ENCODE measurements at regions not wholly inside any gene's neighbourhood (a gene's known extent, or its start where the extent isn't known, plus 50 kb on each side); places are given as distances from the start of the nearest gene placed in this dataset.

DNA sequence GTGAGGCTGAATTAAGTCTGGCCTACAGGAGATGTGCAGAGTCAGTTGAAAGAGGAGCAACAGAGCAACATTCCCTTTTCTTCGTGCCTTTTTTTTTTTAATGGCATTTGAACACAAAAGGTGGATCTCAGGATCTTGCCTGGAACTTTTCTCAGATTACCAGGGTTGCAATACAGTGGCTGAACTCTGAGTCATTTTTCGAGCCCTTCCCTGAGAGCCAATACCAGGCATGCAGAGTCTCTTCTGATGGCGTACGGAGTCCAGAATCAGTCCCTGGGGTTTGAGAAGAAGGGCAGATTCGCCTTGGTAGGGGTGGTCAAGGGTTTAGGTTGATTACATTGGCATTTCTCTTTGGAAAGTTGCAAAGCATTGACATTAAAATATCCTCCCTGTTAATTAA, 271.5 kb downstream of the GAS1 start:
- Histone ChIP-seq H3K4me2 (replicated peaks; ENCODE audit: extremely low read depth, low read length, poor library complexity, severe bottlenecking) (no peak overlapping the region), H3K4me1 (ENCODE audit: control insufficient read depth in 1 of 2, insufficient read depth in 2 of 2, low read length in 2 of 2) (no peaks in the 10 kb centered on the region), H3K36me3 (replicated peaks in 1 of 2; ENCODE audit: control insufficient read depth in 1 of 2, insufficient read depth in 2 of 2, low read length in 2 of 2) (no peaks in the 10 kb centered on the region), H3K4me3 (replicated peaks in 1 of 3; ENCODE audit: low read depth in 2 of 3, low read length in 3 of 3) (no peak overlapping the region), H2AFZ (ENCODE audit: insufficient read depth, low read depth, low read length, poor library complexity, severe bottlenecking) (no peak overlapping the region), H3K9me3 (replicated peaks in 1 of 2; ENCODE audit: control insufficient read depth in 1 of 2, insufficient read depth in 1 of 2, low read length in 2 of 2) (no peaks in the 10 kb centered on the region), H3K9ac (ENCODE audit: insufficient read depth, low read length, poor library complexity, severe bottlenecking) (no peak overlapping the region), H3K27me3 (ENCODE audit: control insufficient read depth in 2 of 2, insufficient read depth in 2 of 2, low read length in 2 of 2) (no peaks in the 10 kb centered on the region), H3K79me2 (ENCODE audit: insufficient read depth, low read length) (no peaks in the 10 kb centered on the region), H4K20me1 (ENCODE audit: insufficient read depth, low read length) (no peaks in the 10 kb centered on the region), H3K27ac (ENCODE audit: low read depth in 1 of 2, low read length in 2 of 2) (no peak overlapping the region)
- no peak overlapping the region for H3K27ac Mint-ChIP-seq
- no peaks in the 10 kb centered on the region for H3K36me3 Mint-ChIP-seq
- H3K9me3 Mint-ChIP-seq, result peaks cover 0 to 11% (median 6%) of the 10 kb centered on the region in 7 donors
- peak overlapping the region in 1 of 2 donors; percentile 29 for H3K4me3 Mint-ChIP-seq
- H3K4me1 Mint-ChIP-seq, result no peaks in the 10 kb centered on the region
- H3K27me3 Mint-ChIP-seq (ENCODE audit: low read depth in 3 of 3), result peaks cover 0 to 2% (median 0%) of the 10 kb centered on the region in 3 donors
- no peak for DNase-seq
- TF ChIP-seq, protein P1, sequence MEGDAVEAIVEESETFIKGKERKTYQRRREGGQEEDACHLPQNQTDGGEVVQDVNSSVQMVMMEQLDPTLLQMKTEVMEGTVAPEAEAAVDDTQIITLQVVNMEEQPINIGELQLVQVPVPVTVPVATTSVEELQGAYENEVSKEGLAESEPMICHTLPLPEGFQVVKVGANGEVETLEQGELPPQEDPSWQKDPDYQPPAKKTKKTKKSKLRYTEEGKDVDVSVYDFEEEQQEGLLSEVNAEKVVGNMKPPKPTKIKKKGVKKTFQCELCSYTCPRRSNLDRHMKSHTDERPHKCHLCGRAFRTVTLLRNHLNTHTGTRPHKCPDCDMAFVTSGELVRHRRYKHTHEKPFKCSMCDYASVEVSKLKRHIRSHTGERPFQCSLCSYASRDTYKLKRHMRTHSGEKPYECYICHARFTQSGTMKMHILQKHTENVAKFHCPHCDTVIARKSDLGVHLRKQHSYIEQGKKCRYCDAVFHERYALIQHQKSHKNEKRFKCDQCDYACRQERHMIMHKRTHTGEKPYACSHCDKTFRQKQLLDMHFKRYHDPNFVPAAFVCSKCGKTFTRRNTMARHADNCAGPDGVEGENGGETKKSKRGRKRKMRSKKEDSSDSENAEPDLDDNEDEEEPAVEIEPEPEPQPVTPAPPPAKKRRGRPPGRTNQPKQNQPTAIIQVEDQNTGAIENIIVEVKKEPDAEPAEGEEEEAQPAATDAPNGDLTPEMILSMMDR (IDR thresholded peaks at IDR 0.05), result no peak
- intact Hi-C loops (cut with micrococcal nuclease), result no loop called here
- WGBS (ENCODE audit: insufficient coverage), result 83% methylated on average over 4 of the region's 5 CpGs

DNA sequence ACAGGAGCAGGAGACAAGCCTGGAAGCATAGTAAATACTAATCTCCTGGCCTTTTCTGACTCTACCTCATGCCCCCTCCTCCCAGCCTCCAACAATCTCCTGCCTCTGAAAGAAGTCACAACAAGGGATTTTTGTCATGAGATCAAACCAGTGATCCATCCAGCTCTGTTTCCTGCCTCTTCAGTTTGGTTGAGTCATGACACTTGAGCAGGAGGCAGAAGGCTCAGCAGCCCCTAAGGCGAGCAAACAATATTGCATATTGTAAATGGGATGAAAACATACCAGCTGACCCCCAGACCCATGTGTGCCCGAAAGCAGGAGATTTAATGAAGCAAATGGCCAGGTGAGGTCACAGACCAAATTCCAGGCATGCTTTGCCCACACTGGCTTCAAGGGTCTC, 272.8 kb downstream of the GAS1 start:
- H3K27me3 Mint-ChIP-seq (ENCODE audit: low read depth in 3 of 3), result peaks cover 0 to 3% (median 0%) of the 10 kb centered on the region in 3 donors
- no peak overlapping the region for H3K9ac ChIP-seq (ENCODE audit: insufficient read depth, low read length, poor library complexity, severe bottlenecking)
- no peak overlapping the region for H3K4me3 Mint-ChIP-seq
- no peaks in the 10 kb centered on the region for H3K4me1 ChIP-seq (ENCODE audit: control insufficient read depth in 1 of 2, insufficient read depth in 2 of 2, low read length in 2 of 2)
- no peaks in the 10 kb centered on the region for H3K36me3 Mint-ChIP-seq
- peaks cover 3 to 17% (median 10%) of the 10 kb centered on the region in 7 donors for H3K9me3 Mint-ChIP-seq
- H3K4me3 ChIP-seq (replicated peaks in 1 of 3; ENCODE audit: low read depth in 2 of 3, low read length in 3 of 3), result no peak overlapping the region
- no peak overlapping the region for H3K27ac Mint-ChIP-seq
- no peak overlapping the region for H3K4me2 ChIP-seq (replicated peaks; ENCODE audit: extremely low read depth, low read length, poor library complexity, severe bottlenecking)
- H3K27me3 ChIP-seq (ENCODE audit: control insufficient read depth in 2 of 2, insufficient read depth in 2 of 2, low read length in 2 of 2), result no peaks in the 10 kb centered on the region
- no peak overlapping the region for H3K27ac ChIP-seq (ENCODE audit: low read depth in 1 of 2, low read length in 2 of 2)
- no peaks in the 10 kb centered on the region for H3K36me3 ChIP-seq (replicated peaks in 1 of 2; ENCODE audit: control insufficient read depth in 1 of 2, insufficient read depth in 2 of 2, low read length in 2 of 2)
- no peaks in the 10 kb centered on the region for H4K20me1 ChIP-seq (ENCODE audit: insufficient read depth, low read length)
- 83% methylated on average over 2 of the region's 2 CpGs for WGBS (ENCODE audit: insufficient coverage)
- no peak overlapping the region for H2AFZ ChIP-seq (ENCODE audit: insufficient read depth, low read depth, low read length, poor library complexity, severe bottlenecking)
- no peak for DNase-seq
- no peaks in the 10 kb centered on the region for H3K4me1 Mint-ChIP-seq
- TF ChIP-seq, protein P1 (IDR thresholded peaks at IDR 0.05), result no peak
- intact Hi-C loops (cut with micrococcal nuclease), result no loop called here
- no peaks in the 10 kb centered on the region for H3K9me3 ChIP-seq (replicated peaks in 1 of 2; ENCODE audit: control insufficient read depth in 1 of 2, insufficient read depth in 1 of 2, low read length in 2 of 2)
- no peaks in the 10 kb centered on the region for H3K79me2 ChIP-seq (ENCODE audit: insufficient read depth, low read length)

All from CD14-positive monocyte (primary cell).